GM23338 (cell line): ENCODE measurements at regions not wholly inside any gene's neighbourhood (a gene's known extent, or its start where the extent isn't known, plus 50 kb on each side); places are given as distances from the start of the nearest gene placed in this dataset.

Source experiments
- ATAC-seq: fragments of 200-7000 bp; cut with Tn5 transposase; 3 replicates; pipeline ENCODE4 v1.9.1; 2020
- DNase-seq: peaks from one replicate; pipeline ENCODE4 v3.0.0-alpha.2; 2015; ENCODE audit warnings: low spot score
- H2AFZ ChIP-seq: fragments of 200-600 bp; sonication (generic); 2 replicates; pipeline ENCODE4 v1.8.0; 2016; ENCODE audit warnings: antibody characterized with exemption, mild to moderate bottlenecking, moderate library complexity
- H3F3A ChIP-seq: fragments of 200-600 bp; sonication (generic); replicated peaks from 2 replicates; pipeline ENCODE4 v1.8.0; 2017; ENCODE audit warnings: antibody characterized with exemption, mixed run types, low read depth
- H3K27ac ChIP-seq: fragments of 200-600 bp; sonication (generic); 2 replicates; pipeline ENCODE4 v1.6.1; 2016; ENCODE audit warnings: low read depth
- H3K27me3 ChIP-seq: fragments of 200-600 bp; sonication (generic); 2 replicates; pipeline ENCODE4 v1.8.0; 2016; ENCODE audit warnings: mild to moderate bottlenecking, mixed run types, moderate library complexity; ENCODE audit not compliant: insufficient read depth
- H3K36me3 ChIP-seq: fragments of 200-600 bp; sonication (generic); 2 replicates; pipeline ENCODE4 v1.8.0; 2016; ENCODE audit warnings: mild to moderate bottlenecking; ENCODE audit not compliant: insufficient read depth
- H3K4me1 ChIP-seq: fragments of 200-600 bp; sonication (generic); 2 replicates; pipeline ENCODE4 v1.8.0; 2016; ENCODE audit warnings: mild to moderate bottlenecking, moderate library complexity; ENCODE audit not compliant: insufficient read depth
- H3K4me2 ChIP-seq: fragments of 200-600 bp; sonication (generic); 2 replicates; pipeline ENCODE4 v1.7.1; 2017; ENCODE audit warnings: mixed run types
- H3K4me3 ChIP-seq: fragments of 200-600 bp; sonication (generic); 2 replicates; pipeline ENCODE4 v1.6.1; 2016; ENCODE audit warnings: mixed run types
- H3K79me2 ChIP-seq: fragments of 200-600 bp; sonication (generic); replicated peaks from 2 replicates; pipeline ENCODE4 v1.8.0; 2017; ENCODE audit warnings: mild to moderate bottlenecking; ENCODE audit not compliant: insufficient read depth
- H3K9me2 ChIP-seq: fragments of 200-600 bp; sonication (generic); 2 replicates; pipeline ENCODE4 v1.8.0; 2017; ENCODE audit not compliant: insufficient read depth
- H4K20me1 ChIP-seq: fragments of 200-600 bp; sonication (generic); replicated peaks from 2 replicates; pipeline ENCODE4 v1.8.0; 2017; ENCODE audit warnings: mild to moderate bottlenecking; ENCODE audit not compliant: insufficient read depth
- H3K27ac Mint-ChIP-seq: 2 replicates; pipeline ENCODE4 v1.8.0; 2020; ENCODE audit warnings: inconsistent platforms, mild to moderate bottlenecking, moderate library complexity, mixed read lengths
- H3K27me3 Mint-ChIP-seq: 3 replicates; pipeline ENCODE4 v1.8.0; 2022; ENCODE audit warnings: low read depth, mild to moderate bottlenecking, moderate library complexity, mixed read lengths, inconsistent platforms; ENCODE audit not compliant: insufficient read depth, poor library complexity
- H3K36me3 Mint-ChIP-seq: 3 replicates; pipeline ENCODE4 v1.8.0; 2021; ENCODE audit warnings: low read depth, mild to moderate bottlenecking, inconsistent platforms, moderate library complexity, mixed read lengths
- H3K4me1 Mint-ChIP-seq: 3 replicates; pipeline ENCODE4 v1.8.0; 2020; ENCODE audit warnings: mild to moderate bottlenecking, inconsistent platforms, mixed read lengths
- H3K4me3 Mint-ChIP-seq: 3 replicates; pipeline ENCODE4 v1.8.0; 2021; ENCODE audit warnings: moderate library complexity, mild to moderate bottlenecking, inconsistent platforms, mixed read lengths
- H3K9me3 Mint-ChIP-seq: 3 replicates; pipeline ENCODE4 v1.8.0; 2020; ENCODE audit warnings: moderate library complexity, mild to moderate bottlenecking, inconsistent platforms, mixed read lengths
- CREB1 ChIP-seq: fragments of 250-450 bp; sonication (Bioruptor Pico); IDR thresholded peaks from 2 replicates; pipeline ENCODE4 v1.5.0; 2020; ENCODE audit warnings: low read depth, mild to moderate bottlenecking, moderate library complexity
- CTCF ChIP-seq, 2 experiments: fragments of 200-600 bp in 1 of 2; sonication (generic) in 1 of 2; conservative IDR thresholded peaks; 2 replicates each; pipeline versions ENCODE4 v1.5.1 to v1.6.1; 2016 to 2017; ENCODE audit warnings: antibody characterized with exemption in 2 of 2, low read depth in 2 of 2, mild to moderate bottlenecking in 2 of 2, moderate library complexity in 1 of 2
- ETS1 ChIP-seq: IDR thresholded peaks from 2 replicates; pipeline ENCODE4 v1.6.1; 2016; ENCODE audit warnings: antibody characterized with exemption
- EZH2 ChIP-seq: fragments of 200-600 bp; sonication (generic); IDR thresholded peaks from one replicate; pipeline ENCODE4 v1.8.0; 2017; ENCODE audit warnings: antibody characterized with exemption, mild to moderate bottlenecking, low read depth; ENCODE audit not compliant: unreplicated experiment
- EZH2phosphoT487 ChIP-seq: fragments of 200-600 bp; sonication (generic); IDR thresholded peaks from one replicate; pipeline ENCODE4 v1.8.1; 2018; ENCODE audit warnings: antibody characterized with exemption; ENCODE audit not compliant: unreplicated experiment
- JUNB ChIP-seq: IDR thresholded peaks from one replicate; pipeline ENCODE4 v1.6.1; 2016; ENCODE audit warnings: antibody characterized with exemption; ENCODE audit not compliant: unreplicated experiment
- NANOG ChIP-seq: IDR thresholded peaks from 2 replicates; pipeline ENCODE4 v1.6.1; 2016; ENCODE audit warnings: antibody characterized with exemption, borderline replicate concordance
- POLR2AphosphoS5 ChIP-seq: IDR thresholded peaks from 2 replicates; pipeline ENCODE4 v1.6.1; 2016; ENCODE audit warnings: antibody characterized with exemption, low read depth
- REST ChIP-seq: IDR thresholded peaks from one replicate; pipeline ENCODE4 v1.6.1; 2018; ENCODE audit warnings: antibody characterized with exemption; ENCODE audit not compliant: unreplicated experiment
- STAT1 ChIP-seq: IDR thresholded peaks from one replicate; pipeline ENCODE4 v1.6.1; 2016; ENCODE audit warnings: antibody characterized with exemption; ENCODE audit not compliant: unreplicated experiment
- ZNF114 ChIP-seq: fragments of 250-450 bp; sonication (Bioruptor Pico); IDR thresholded peaks from 2 replicates; pipeline ENCODE4 v1.5.0; 2020; ENCODE audit warnings: mild to moderate bottlenecking, moderate library complexity
- ZNF331 ChIP-seq: fragments of 250-450 bp; sonication (Bioruptor Pico); IDR thresholded peaks from 2 replicates; pipeline ENCODE4 v1.5.0; 2020; ENCODE audit warnings: low read depth, mild to moderate bottlenecking, moderate library complexity
- TF ChIP-seq, protein P1 (sequence below): fragments of 250-450 bp; sonication (Bioruptor Pico); IDR thresholded peaks from 2 replicates; pipeline ENCODE4 v1.5.0; 2020; ENCODE audit warnings: mild to moderate bottlenecking, moderate library complexity

DNA sequence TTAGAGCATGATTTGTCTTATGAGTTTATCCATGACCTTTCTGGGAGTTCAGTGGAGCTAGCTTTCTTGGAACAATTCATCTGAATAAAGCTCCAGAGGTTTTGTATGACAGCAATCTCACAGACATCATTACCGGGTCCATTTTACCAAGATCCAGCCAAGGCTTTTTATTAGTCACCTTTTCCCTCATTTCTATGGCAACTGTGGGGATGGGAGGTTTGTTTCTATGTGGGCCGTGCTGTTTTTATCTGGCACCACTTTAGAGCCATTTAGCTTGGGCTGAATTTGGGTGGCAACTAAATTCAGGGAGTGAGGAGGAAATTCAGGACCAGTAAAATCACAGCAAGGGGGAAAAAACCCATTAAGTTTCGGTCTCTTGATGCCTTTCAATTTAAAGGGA, 245.7 kb downstream of the NSG2 start:
- Histone ChIP-seq H2AFZ (no peak overlapping the region), H3K36me3 (no peaks in the 10 kb centered on the region), H3K79me2 (no peaks in the 10 kb centered on the region), H3K27me3 (no peaks in the 10 kb centered on the region), H3K9me2 (peaks cover 3% of the 10 kb centered on the region; the same call in 1 of the 2 replicates), H3K4me3 (no peak overlapping the region), H4K20me1 (no peaks in the 10 kb centered on the region), H3F3A (no peaks in the 10 kb centered on the region), H3K4me1 (no peaks in the 10 kb centered on the region), H3K4me2 (no peak overlapping the region), H3K27ac (no peak overlapping the region)
- TF ChIP-seq ETS1, result no peak
- TF ChIP-seq STAT1, result no peak
- TF ChIP-seq CREB1, result no peak
- no peak for TF ChIP-seq CTCF (conservative IDR thresholded peaks at IDR 0.05; ENCODE audit: low read depth in 2 of 2)
- TF ChIP-seq EZH2, result no peak
- no peak for TF ChIP-seq ZNF331 (CRISPR knock-in tag)
- TF ChIP-seq ZNF114, result no peak
- TF ChIP-seq, protein P1, sequence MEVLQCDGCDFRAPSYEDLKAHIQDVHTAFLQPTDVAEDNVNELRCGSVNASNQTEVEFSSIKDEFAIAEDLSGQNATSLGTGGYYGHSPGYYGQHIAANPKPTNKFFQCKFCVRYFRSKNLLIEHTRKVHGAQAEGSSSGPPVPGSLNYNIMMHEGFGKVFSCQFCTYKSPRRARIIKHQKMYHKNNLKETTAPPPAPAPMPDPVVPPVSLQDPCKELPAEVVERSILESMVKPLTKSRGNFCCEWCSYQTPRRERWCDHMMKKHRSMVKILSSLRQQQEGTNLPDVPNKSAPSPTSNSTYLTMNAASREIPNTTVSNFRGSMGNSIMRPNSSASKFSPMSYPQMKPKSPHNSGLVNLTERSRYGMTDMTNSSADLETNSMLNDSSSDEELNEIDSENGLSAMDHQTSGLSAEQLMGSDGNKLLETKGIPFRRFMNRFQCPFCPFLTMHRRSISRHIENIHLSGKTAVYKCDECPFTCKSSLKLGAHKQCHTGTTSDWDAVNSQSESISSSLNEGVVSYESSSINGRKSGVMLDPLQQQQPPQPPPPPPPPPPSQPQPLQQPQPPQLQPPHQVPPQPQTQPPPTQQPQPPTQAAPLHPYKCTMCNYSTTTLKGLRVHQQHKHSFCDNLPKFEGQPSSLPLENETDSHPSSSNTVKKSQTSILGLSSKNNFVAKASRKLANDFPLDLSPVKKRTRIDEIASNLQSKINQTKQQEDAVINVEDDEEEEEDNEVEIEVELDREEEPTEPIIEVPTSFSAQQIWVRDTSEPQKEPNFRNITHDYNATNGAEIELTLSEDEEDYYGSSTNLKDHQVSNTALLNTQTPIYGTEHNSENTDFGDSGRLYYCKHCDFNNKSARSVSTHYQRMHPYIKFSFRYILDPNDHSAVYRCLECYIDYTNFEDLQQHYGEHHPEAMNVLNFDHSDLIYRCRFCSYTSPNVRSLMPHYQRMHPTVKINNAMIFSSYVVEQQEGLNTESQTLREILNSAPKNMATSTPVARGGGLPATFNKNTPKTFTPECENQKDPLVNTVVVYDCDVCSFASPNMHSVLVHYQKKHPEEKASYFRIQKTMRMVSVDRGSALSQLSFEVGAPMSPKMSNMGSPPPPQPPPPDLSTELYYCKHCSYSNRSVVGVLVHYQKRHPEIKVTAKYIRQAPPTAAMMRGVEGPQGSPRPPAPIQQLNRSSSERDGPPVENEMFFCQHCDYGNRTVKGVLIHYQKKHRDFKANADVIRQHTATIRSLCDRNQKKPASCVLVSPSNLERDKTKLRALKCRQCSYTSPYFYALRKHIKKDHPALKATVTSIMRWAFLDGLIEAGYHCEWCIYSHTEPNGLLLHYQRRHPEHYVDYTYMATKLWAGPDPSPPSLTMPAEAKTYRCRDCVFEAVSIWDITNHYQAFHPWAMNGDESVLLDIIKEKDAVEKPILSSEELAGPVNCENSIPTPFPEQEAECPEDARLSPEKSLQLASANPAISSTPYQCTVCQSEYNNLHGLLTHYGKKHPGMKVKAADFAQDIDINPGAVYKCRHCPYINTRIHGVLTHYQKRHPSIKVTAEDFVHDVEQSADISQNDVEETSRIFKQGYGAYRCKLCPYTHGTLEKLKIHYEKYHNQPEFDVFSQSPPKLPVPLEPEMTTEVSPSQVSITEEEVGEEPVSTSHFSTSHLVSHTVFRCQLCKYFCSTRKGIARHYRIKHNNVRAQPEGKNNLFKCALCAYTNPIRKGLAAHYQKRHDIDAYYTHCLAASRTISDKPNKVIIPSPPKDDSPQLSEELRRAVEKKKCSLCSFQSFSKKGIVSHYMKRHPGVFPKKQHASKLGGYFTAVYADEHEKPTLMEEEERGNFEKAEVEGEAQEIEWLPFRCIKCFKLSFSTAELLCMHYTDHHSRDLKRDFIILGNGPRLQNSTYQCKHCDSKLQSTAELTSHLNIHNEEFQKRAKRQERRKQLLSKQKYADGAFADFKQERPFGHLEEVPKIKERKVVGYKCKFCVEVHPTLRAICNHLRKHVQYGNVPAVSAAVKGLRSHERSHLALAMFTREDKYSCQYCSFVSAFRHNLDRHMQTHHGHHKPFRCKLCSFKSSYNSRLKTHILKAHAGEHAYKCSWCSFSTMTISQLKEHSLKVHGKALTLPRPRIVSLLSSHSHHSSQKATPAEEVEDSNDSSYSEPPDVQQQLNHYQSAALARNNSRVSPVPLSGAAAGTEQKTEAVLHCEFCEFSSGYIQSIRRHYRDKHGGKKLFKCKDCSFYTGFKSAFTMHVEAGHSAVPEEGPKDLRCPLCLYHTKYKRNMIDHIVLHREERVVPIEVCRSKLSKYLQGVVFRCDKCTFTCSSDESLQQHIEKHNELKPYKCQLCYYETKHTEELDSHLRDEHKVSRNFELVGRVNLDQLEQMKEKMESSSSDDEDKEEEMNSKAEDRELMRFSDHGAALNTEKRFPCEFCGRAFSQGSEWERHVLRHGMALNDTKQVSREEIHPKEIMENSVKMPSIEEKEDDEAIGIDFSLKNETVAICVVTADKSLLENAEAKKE, result no peak
- TF ChIP-seq EZH2phosphoT487, result no peak
- no peak for TF ChIP-seq JUNB
- TF ChIP-seq REST, result no peak
- no peak for TF ChIP-seq NANOG
- no peak for TF ChIP-seq POLR2AphosphoS5
- peaks cover 4% of the 10 kb centered on the region for H3K27me3 Mint-ChIP-seq
- no peak for DNase-seq
- no peaks in the 10 kb centered on the region for H3K9me3 Mint-ChIP-seq
- no peak for ATAC-seq
- H3K27ac Mint-ChIP-seq, result no peak overlapping the region
- H3K4me3 Mint-ChIP-seq, result no peak overlapping the region
- no peaks in the 10 kb centered on the region for H3K4me1 Mint-ChIP-seq
- H3K36me3 Mint-ChIP-seq, result no peaks in the 10 kb centered on the region
